UCSD-AML1 (cell line): ENCODE measurements at regions not wholly inside any gene's neighbourhood (a gene's known extent, or its start where the extent isn't known, plus 50 kb on each side); places are given as distances from the start of the nearest gene placed in this dataset.

Experiments
- DNase-seq: peaks from one replicate; lab custom pipeline; 2025; ENCODE audit not compliant: unreplicated experiment; lab: John Stamatoyannopoulos, UW

GRCh38 chr13:44171861-44172260 lies 201.8 kb upstream of the SERP2 start:
- DNase-seq, result no peak

- DNase-seq, result no peak
Observed at GRCh38 chr13:44172281-44172810, 201.3 kb upstream of the SERP2 start.

- peak; percentile 36 for DNase-seq
Observed at GRCh38 chr13:44174769-44175425, 198.7 kb upstream of the SERP2 start.

- DNase-seq, result no peak
Observed at GRCh38 chr13:44176173-44176572, 197.5 kb upstream of the SERP2 start.

GRCh38 chr13:44180876-44181536 lies 192.6 kb upstream of the SERP2 start:
- DNase-seq, result no peak

- DNase-seq, result no peak
Observed at GRCh38 chr13:44181931-44182330, 191.7 kb upstream of the SERP2 start.

GRCh38 chr13:44184740-44185139 lies 188.9 kb upstream of the SERP2 start:
- no peak for DNase-seq

GRCh38 chr13:44188257-44188656 lies 185.4 kb upstream of the SERP2 start:
- no peak for DNase-seq

- DNase-seq, result no peak
Observed at GRCh38 chr13:44189085-44189484, 184.5 kb upstream of the SERP2 start.

- DNase-seq, result no peak
Observed at GRCh38 chr13:44191103-44191502, 182.5 kb upstream of the SERP2 start.

- DNase-seq, result peak; percentile 41
Observed at GRCh38 chr13:44191504-44192171, 182.0 kb upstream of the SERP2 start.

- no peak for DNase-seq
Observed at GRCh38 chr13:44193731-44194130, 179.9 kb upstream of the SERP2 start.

GRCh38 chr13:44195245-44195644 lies 178.4 kb upstream of the SERP2 start:
- no peak for DNase-seq

GRCh38 chr13:44196196-44196751 lies 177.3 kb upstream of the SERP2 start:
- no peak for DNase-seq

GRCh38 chr13:44197791-44198770 lies 175.5 kb upstream of the SERP2 start:
- no peak for DNase-seq

- DNase-seq, result no peak
Observed at GRCh38 chr13:44198826-44199225, 174.8 kb upstream of the SERP2 start.

- no peak for DNase-seq
Observed at GRCh38 chr13:44199627-44200207, 173.9 kb upstream of the SERP2 start.

GRCh38 chr13:44206434-44206833 lies 167.2 kb upstream of the SERP2 start:
- no peak for DNase-seq

GRCh38 chr13:44207476-44207875 lies 166.1 kb upstream of the SERP2 start:
- no peak for DNase-seq

- DNase-seq, result no peak
Observed at GRCh38 chr13:44210525-44210924, 163.1 kb upstream of the SERP2 start.
